Ovary (tissue), 7 donors: ENCODE measurements at regions not wholly inside any gene's neighbourhood (a gene's known extent, or its start where the extent isn't known, plus 50 kb on each side); places are given as distances from the start of the nearest gene placed in this dataset.

Experiments used
- DNase-seq, 5 donors: peaks; one replicate each; pipeline ENCODE4 v3.0.0-alpha.2; 2019 to 2020
- H3K27ac ChIP-seq, 2 donors: fragments of 200-600 bp; one replicate each; pipeline versions ENCODE4 v1.5.1 to v1.8.0; 2019 to 2022
- H3K27me3 ChIP-seq: fragments of 200-600 bp; one replicate; pipeline ENCODE4 v1.8.0; 2022
- H3K36me3 ChIP-seq: fragments of 200-600 bp; sonication (generic); one replicate; pipeline ENCODE4 v1.5.1; 2019
- H3K4me1 ChIP-seq: one replicate; pipeline ENCODE4 v1.8.1; 2013; ENCODE audit warnings: mild to moderate bottlenecking, moderate library complexity; ENCODE audit not compliant: insufficient read depth
- H3K4me3 ChIP-seq: fragments of 200-600 bp; sonication (generic); one replicate; pipeline ENCODE4 v1.5.1; 2017
- H3K9me3 ChIP-seq, 2 donors: fragments of 200-600 bp in 1 of 2; sonication (generic) in 1 of 2; one replicate each; pipeline versions ENCODE4 v1.5.1 to v1.8.1; 2013 to 2019; ENCODE audit warnings: mild to moderate bottlenecking in 1 of 2, moderate library complexity in 1 of 2
- CTCF ChIP-seq, 3 donors: fragments of 450-650 bp in 2 of 3; fragments of 200-600 bp in 1 of 3; IDR thresholded peaks; one replicate each; pipeline versions ENCODE4 v1.5.1 to v1.8.0; 2016 to 2022; ENCODE audit warnings: antibody characterized with exemption in 3 of 3, mild to moderate bottlenecking in 1 of 3
- EP300 ChIP-seq: sonication (generic); formaldehyde crosslinking; IDR thresholded peaks from one replicate; pipeline ENCODE4 v1.6.1; 2017; ENCODE audit warnings: antibody characterized with exemption
- POLR2A ChIP-seq: fragments of 450-650 bp; IDR thresholded peaks from one replicate; pipeline ENCODE4 v1.6.1; 2017; ENCODE audit warnings: antibody characterized with exemption, mild to moderate bottlenecking, moderate library complexity
- WGBS, 3 donors: extraction: QIAGEN DNeasy Blood & Tissue Kit in 1 of 3; methylation state at CpG; one replicate each; pipeline versions ENCODE4 v1.1.5 to v1.1.7; 2013 to 2017; 5-methylcytosine and 5-hydroxymethylcytosine counted together
- intact Hi-C, 4 donors: fragments of 100-400 bp; cut with DNase I; formaldehyde crosslinking; loops; one replicate each; pipeline versions ENCODE4 v1.11.0 to v1.15.1; 2022 to 2023
- donor health status: DM: no; HTN: no; CAD: no; lungs with moderate emphysema.
- donor health status: DM: no; HTN: no; CAD: no.
- donor health status: Bipolar disorder and iron deficiency.
- donor health status: DM: no; HTN: no; CAD: no.
- donor health status: DM: yes; HTN: yes; CAD: no.

- TF ChIP-seq CTCF (IDR thresholded peaks at IDR 0.05) (no peak), POLR2A (no peak), EP300 (no peak)
- 73 to 77% (median 75%) methylated on average over 1 of the region's 1 CpG for WGBS, 3 donors
- H3K4me1 ChIP-seq, result no peaks in the 10 kb centered on the region
- no peak overlapping the region for H3K27ac ChIP-seq
- no peak for DNase-seq
- no peaks in the 10 kb centered on the region for H3K36me3 ChIP-seq
- H3K27me3 ChIP-seq, result no peaks in the 10 kb centered on the region
- H3K4me3 ChIP-seq, result no peak overlapping the region
- intact Hi-C loops, result no loop called here
- H3K9me3 ChIP-seq, result no peaks in the 10 kb centered on the region
Observed at GRCh38 chr9:105037139-105037538, 109.2 kb upstream of the ABCA1 start.

GRCh38 chr9:105038051-105038450 is 110.1 kb upstream of the ABCA1 start:
- H3K9me3 ChIP-seq, result no peaks in the 10 kb centered on the region
- no peaks in the 10 kb centered on the region for H3K4me1 ChIP-seq
- no peak overlapping the region for H3K27ac ChIP-seq
- 87 to 90% (median 87%) methylated on average over 3 of the region's 3 CpGs for WGBS, 3 donors
- no peak for DNase-seq
- no peaks in the 10 kb centered on the region for H3K27me3 ChIP-seq
- intact Hi-C loops, result no loop called here
- H3K36me3 ChIP-seq, result no peaks in the 10 kb centered on the region
- TF ChIP-seq CTCF (IDR thresholded peaks at IDR 0.05) (no peak), POLR2A (no peak), EP300 (no peak)
- H3K4me3 ChIP-seq, result no peak overlapping the region

- WGBS, 3 donors, result 54 to 61% (median 60%) methylated on average over 3 of the region's 3 CpGs
- Histone ChIP-seq H3K27me3 (no peaks in the 10 kb centered on the region), H3K9me3 (no peaks in the 10 kb centered on the region), H3K36me3 (no peaks in the 10 kb centered on the region), H3K4me1 (no peaks in the 10 kb centered on the region), H3K27ac (no peak overlapping the region), H3K4me3 (no peak overlapping the region)
- intact Hi-C loops, result no loop called here
- DNase-seq, result no peak
- TF ChIP-seq CTCF (IDR thresholded peaks at IDR 0.05), result no peak
- no peak for TF ChIP-seq POLR2A
- TF ChIP-seq EP300, result no peak
Observed at GRCh38 chr9:105039175-105039799, 111.3 kb upstream of the ABCA1 start.

- intact Hi-C loops, result no loop called here
- H3K27me3 ChIP-seq, result no peaks in the 10 kb centered on the region
- TF ChIP-seq CTCF (IDR thresholded peaks at IDR 0.05) (no peak), EP300 (no peak), POLR2A (no peak)
- no peaks in the 10 kb centered on the region for H3K9me3 ChIP-seq
- H3K27ac ChIP-seq, result no peak overlapping the region
- no peak for DNase-seq
- 85 to 90% (median 85%) methylated on average over 3 of the region's 3 CpGs for WGBS, 3 donors
- H3K4me3 ChIP-seq, result no peak overlapping the region
- H3K4me1 ChIP-seq, result no peaks in the 10 kb centered on the region
- H3K36me3 ChIP-seq, result no peaks in the 10 kb centered on the region
Observed at GRCh38 chr9:105043370-105043936, 115.5 kb upstream of the ABCA1 start.
